ENCODE measurements at regions not wholly inside any gene's neighbourhood (a gene's known extent, or its start where the extent isn't known, plus 50 kb on each side); places are given as distances from the start of the nearest gene placed in this dataset.
"Not testable (repeated sequence)": the region's sequence is repeated elsewhere in the genome, so short reads cannot be mapped to it uniquely, and the experiment has no call there.

DNA sequence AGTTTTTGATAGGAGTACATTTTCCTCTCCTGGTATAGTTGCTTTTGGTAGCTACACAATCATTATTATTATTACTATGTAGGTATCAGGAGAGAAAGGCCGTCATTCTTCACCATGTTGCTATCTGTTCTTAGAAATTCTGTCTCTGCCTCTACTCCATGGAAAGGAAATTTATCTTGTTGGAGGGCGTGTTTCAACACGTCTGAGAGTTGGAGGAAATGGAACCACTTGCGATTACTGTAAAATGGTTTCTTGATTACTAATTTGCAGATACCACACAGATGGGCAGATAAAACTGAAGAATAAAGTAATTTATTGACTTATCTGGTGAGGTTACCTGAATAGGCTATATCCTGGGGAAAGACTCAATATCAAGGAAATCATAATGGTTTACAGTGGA is 488.4 kb downstream of the NR2F2 start:
- DNase-seq (ENCODE audit: low spot score) = no peak

DNA sequence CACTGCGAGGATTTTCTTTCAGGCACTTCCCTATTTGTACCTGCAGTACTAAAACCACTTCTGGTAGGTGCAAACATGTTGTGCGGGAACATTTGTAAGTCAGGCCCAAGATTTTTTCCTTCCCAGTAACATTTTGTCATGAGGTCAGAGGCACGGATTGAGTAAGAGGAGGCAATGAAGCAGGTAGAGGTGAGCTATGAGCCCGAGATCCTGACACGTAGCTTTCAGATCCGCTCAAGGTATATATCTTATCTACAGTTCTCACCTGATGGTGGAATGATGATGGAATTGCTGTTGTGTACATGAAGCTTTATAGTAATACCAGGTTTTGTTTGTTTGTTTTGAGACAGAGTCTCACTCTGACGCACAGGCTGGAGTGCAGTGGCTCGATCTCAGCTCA is 497.5 kb downstream of the NR2F2 start:
- DNase-seq (ENCODE audit: low spot score) = no peak

DNA sequence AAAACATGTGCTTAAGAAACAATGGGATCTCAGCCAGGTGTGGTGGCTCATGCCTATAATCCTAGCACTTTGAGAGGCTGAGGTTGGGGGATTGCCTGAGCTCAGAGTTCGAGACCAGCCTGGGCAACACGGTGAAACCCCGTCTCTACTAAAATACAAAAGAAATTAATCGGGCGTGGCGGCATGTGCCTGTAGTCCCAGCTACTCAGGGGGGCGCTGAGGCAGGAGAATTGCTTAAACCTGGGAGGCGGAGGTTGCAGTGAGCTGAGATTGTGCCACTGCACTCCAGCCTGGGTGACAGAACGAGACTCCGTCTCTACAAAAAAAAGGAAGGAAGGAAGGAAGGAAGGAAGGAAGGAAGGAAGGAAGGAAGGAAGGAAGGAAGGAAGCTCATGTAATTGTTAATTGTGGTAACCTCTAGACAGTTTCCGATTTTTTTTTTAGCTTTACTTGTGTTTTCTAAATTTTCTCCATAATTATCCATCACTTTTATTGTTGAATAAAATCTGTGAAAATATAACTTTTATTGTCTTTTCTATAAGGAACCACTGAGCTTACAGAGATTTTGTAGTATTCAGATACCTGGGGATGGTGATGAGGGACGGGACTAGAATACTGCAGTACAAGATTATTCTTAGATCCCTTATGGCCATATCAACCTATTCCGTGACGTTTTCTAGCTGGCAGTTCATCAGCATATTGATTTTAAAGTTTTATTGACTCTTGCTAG is 506.9 kb downstream of the NR2F2 start:
- DNase-seq (ENCODE audit: low spot score) = no peak

DNA sequence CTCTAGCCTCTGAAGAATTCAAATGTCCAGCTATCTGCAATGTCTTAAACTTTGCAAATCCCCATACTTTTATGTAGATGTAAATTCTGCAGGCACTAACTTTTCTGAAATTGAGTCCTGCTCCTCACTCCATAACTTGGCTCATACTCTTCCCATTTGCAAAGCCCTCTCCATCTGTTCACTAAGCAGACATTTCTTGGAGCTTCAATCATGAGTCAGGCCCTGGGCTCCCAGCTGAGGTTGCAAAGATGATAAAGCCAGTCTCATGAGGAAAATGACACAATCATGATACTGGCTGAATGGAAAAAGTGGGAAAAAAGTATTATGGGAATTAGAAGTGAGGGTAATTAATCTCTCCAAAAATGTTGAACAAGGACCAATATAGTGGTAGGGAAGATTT is 507.6 kb downstream of the NR2F2 start:
- no peak for DNase-seq (ENCODE audit: low spot score)

DNA sequence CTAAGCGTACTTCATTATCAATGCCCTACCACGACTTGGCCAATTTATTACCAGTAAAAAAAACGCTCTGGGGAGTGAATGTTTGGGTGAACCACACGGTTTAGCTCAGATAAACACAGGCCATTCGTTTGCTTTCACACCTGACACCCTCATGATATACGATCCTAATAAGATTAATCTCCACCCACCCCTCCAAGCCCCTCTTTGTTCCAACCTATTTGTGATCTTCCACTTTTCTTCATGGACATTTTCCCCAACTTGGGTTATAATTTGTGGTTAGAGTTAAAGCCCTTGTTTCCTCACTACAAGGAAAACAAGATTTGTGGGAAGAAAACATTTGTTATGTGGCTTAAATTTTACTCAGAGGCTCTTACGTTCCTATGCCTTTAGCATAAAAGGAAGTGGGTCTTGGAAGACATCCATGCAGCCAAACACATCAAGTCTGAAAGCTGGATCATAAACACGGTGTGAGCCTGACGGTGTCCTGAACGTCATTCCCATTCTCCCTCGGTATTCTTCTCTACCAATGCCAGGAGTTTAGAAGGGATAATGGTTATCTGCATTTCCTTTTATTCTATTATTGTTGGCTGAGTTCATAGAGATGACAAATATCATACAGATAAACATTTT is 518.9 kb downstream of the NR2F2 start:
- DNase-seq (ENCODE audit: low spot score) = no peak

DNA sequence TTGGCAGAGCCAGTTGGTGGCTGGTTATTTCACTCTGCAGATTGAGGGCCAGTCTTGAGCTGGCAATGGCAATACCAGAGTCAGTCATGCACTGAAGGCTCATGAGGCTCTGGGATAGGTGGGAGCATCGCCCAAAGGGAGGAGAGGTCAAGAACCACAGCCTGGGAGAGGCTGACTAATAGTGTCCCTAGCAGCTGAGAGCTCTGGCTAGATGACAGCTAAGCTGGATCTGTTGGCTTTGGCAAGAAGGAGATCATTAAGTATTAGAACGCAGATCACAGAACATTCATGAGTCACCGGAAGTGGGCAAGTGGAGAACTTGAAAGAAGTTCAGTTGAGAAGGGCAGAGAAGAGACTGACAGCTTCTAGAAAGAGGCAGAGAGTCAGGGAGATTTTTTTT is 521.1 kb downstream of the NR2F2 start:
- DNase-seq (ENCODE audit: low spot score) = peak; percentile 87

DNA sequence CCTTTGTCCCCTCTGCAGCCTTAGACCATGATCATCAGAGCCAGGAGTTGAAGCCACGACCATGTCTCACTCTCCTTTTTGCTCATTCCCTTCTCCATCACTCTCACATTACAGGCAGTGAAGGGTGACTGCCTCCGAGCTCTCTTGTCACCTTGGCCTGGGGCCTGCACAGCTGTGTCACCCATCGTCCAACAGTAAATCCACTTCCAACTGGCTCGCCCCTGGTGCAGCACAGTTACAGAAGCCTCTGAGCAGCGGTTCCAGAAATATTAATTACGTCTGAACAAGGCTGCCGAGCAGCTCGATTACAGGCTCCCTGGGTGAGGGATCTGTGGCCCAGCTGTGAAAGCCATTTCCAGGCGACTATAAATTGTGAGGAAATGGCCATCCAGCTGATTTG is 528.2 kb downstream of the NR2F2 start:
- no peak for DNase-seq (ENCODE audit: low spot score)

DNA sequence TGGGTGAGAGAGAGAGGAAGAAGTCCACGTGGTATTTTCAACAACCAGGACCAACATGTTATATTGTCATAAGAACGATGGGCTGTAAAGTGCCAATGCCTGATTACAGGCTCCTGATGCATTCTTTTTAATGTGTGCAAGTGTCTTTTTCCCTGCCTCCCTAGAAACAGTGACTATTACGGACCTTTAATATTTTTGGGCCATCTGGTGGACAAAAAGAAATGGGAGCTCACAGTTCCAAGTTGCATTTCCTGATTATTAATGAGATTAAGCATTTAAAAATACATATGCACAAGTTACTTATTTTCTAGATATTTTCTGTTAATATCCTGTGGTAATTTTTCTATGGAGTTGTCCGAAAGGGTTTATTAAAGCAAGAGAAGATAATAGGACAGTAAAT is 530.2 kb downstream of the NR2F2 start:
- no peak for DNase-seq (ENCODE audit: low spot score)

DNA sequence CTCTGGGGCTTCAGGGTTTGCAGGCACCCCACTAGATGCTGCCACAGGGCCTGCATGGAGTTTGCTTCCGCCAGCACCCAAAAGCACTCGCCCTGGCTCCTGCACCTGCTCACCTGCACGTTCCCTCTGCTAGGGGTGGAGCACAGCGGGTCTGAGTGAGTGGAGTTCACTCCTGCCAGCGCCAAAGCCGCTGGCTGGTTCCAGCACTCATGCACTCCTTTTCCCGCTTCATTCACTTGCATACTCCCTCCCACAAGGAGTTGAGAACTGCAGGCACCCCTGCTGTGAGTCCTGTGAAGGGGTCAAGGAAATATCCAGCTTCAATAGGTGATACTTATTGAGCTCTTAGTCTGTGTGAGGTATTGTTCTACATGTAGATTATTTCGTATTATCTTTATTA is 537.5 kb downstream of the NR2F2 start:
- no peak for DNase-seq (ENCODE audit: low spot score)

DNA sequence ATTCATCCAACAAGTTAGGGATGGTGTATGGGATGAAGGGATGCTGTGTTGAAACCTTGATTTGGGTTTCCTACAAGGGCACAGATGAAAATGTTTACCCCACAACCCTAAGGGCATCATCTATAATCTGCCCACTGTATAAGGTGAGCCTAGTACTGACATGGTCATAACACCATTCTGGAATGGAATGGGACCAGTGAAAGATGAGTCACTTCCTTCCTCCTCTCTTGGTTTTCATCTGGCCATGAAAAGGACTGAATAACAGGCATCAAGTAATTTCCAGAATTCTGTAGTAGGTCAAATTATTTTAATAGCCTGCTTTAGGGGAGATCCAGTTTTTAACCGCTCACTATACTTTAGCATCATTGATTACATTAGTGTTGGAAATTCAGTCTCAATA is 538.6 kb downstream of the NR2F2 start:
- DNase-seq (ENCODE audit: low spot score) = peak; percentile 75

DNA sequence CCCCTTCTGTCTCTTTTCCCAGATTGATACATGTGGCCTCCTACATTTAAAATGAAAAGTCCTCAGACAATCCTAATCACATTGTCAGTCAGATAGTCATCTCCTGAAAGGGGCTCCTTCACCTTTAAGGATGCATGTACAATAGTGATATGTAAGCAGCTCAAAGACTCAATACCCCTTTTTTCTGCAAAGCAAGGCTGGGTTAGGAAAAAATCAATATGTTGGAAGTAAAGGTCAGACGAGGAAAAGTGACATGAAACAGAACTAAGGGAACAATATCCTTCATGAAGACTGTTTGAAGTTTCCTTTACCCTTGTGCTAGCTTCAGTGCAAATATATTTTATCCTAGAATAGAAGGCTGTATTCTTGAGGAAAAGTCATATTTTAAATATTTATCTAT is 539.3 kb downstream of the NR2F2 start:
- no peak for DNase-seq (ENCODE audit: low spot score)

DNA sequence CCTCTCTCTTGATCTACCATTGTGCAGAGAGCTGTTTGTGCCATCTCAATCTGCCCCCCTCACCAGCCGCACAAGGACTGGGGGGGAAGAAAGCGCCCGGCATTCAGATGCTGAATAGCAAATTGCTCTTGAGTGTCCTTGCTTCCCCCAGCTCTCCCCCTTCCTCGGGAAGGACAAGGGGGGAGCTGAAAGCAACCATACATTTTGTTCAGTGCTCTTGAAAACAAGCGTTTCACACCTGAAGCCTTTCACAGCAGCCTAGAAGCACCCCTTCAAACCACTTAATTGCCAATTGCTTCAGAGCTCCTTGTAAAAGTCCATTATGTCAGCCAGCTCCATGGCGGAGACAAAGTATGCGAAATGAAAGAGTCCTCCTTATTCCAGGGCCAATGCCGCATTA is 540.1 kb downstream of the NR2F2 start:
- DNase-seq (ENCODE audit: low spot score) = no peak

DNA sequence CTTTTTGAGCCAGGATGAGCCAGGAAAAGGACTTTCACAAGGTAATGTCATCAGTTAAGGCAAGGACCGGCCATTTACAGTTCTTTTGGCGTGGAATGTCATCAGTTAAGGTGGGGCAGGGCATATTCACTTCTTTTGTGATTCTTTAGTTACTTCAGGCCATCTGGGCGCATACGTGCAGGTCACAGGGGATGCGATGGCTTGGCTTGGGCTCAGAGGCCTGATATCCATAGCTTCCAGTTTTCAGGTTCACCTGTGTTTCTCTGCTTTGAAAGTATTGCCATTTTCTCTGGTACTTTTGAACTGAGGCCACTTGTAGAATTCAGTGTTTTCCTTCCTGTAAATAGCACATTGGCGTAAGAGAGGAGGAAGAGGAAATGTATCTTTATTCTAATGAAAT is 546.9 kb downstream of the NR2F2 start:
- DNase-seq (ENCODE audit: low spot score) = not testable (repeated sequence)

DNA sequence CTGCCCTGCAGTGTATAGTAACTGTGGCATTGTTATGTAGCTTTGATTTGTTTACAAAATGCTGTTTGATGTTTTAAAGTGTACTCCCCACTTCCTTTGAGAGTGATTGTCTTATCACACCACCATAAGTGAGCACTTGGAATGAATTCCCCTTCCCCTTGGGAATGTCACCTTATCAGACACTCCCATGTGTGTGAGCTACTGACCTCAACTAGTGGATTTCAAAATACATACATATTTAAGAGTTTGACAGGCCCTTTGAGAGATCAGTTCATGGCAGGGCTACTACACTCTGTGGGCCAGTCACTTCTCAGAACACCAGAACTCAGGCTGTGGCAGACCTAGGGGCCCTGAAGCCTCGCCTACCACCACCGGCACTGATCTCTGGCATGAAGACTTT is 547.6 kb downstream of the NR2F2 start:
- DNase-seq (ENCODE audit: low spot score) = no peak

DNA sequence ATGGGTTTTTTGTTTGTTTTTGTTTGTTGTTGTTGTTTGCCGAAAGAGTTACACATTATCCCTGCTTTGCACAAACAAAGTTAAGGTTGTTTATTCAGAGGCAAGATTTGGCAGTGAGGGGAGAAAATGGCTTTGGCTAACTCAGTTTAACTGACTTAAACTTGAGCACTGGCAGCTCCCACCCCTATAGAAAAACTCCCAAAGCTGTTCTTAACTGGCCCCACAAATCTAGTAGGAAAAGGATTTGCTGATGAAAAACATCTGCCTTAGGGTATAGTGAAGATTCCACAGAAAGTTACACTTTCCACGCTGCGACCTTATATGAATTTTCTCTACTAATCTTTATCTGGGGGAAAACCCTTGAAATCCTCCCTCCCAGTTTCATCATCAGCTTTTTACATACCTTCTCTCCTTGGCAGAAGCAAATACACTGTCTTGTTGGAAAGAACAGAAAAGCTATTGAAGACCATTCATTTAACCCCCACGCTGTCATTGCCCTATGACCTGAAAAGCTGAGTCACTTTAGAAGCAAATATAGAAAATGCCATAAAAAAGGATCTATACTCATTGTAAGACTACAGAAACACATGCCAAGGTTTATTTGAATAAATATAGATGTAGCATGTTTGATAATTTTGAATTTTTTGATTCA is 551.7 kb downstream of the NR2F2 start:
- DNase-seq (ENCODE audit: low spot score) = peak; percentile 78

DNA sequence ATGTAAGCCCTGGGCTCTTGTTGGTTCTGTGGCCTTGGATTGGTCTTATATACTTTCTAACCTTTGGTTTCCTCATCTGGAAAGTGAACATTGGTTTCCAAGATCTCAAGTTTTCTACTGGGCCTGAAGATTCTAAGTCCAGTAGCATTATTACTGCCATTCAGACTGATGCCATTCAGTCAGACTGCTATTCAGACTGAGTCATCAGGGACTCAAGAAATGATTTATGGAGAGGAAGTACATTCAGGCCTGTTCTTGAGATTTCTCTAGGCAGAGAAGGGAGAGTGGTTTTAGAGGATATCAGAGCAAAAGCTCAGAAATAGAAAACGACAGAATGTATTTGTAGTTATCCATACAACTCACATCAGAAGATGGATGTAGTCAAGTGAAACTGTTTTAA is 557.2 kb downstream of the NR2F2 start:
- DNase-seq (ENCODE audit: low spot score) = peak; percentile 58

DNA sequence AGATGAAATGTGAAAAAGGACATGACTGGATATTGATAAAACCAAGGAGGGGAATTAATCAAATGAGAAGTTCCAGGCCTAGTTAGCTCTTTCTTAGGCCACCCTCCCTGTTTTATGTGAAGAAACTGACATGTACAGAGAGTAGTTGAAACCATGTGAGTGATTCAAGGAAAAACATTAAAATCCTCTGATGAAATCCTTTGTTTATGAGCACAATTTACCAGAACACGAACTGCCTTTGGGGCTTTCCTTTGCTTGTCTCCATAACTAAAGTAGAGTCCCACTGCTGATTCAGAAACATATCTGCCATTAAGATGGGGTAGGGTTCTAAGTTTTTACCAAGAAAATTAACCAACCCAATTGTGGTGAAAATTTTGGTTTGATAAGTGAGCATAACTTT is 558.3 kb downstream of the NR2F2 start:
- DNase-seq (ENCODE audit: low spot score) = no peak

DNA sequence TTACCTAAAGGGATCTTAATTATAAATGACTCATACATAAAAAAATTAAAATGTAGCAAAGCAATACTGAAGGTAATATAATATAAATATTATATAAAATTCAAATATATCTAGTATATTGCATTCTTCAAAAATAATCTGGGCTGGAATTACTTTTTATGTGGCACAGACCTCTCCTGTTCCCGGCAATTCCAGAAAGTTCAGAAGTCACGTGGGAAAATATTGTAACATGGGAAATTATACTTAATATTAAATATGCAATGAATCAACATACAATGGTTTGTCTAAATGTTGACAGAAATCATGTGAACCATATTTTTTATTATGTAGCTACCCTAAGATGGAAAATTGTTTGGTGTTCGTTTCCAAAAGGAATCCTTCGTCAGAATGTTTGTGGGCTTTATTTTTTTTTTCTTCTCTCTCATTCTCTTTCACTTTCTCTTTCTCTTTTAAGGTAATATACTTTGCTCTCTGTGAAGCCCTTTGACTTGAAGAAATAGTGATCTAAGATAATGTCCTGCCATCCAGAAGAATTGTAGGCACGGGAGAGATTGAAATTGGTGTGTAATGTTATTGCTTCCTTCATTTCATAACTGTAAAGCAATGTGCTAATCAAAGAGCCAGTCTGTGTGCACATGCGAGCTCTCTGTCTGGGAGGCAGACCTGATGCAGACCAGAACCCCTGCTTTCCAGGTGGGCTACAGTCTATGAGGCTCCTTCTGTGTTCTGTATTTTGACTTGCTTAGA is 559.4 kb downstream of the NR2F2 start:
- no peak for DNase-seq (ENCODE audit: low spot score)

DNA sequence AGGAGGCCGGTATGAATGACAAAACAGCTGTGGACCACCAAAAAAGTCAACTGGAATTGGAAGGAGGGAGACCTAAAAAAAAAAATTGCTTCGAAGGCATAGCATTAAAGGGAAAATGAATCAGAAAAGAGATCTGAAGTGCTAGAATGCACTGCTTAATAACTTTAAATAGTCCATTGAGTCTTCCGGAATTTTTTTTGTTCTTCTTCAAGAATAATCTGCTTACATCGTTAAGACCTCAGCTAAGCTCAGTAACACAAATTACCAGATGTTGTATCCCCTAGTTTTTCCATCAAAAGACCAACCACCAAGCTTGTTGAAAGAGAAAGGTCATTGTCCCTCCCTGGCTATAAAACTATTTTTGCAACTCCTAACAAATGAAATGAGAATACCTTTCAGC is 560.5 kb downstream of the NR2F2 start:
- no peak for DNase-seq (ENCODE audit: low spot score)

DNA sequence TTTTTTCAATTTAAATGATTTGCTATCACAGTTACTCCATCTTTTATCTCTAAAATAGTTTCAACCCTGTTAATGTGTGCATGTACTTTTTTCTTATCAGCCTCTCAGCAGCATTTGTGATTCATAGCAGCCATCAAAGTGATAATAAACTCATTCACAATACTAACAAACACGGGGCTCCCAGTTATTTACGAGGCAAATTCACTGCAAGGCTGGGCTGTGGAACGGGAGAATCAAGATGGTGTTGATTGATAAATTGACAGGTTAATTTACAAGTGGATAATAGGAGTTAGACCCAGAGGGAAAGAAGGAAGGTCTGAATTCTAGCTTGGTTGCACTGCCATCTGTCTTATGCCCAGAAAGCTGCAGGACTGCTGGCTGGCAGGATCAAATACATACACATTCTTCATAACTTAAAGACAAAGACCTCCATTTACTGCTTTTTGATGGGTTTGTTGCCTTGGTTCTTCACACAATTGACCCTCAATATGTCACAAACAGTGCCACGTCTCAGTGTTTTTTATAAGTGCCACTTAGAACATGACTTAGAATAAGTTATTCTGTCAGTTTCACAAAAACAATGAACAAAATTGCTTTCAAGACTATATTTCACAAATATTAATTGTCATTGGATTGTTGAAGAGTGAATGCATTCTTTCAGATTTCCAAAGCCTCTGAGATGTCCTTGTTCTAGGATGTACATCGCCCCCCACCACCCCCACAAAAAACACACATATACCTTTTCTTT is 562.8 kb downstream of the NR2F2 start:
- peak; percentile 81 for DNase-seq (ENCODE audit: low spot score)

DNA sequence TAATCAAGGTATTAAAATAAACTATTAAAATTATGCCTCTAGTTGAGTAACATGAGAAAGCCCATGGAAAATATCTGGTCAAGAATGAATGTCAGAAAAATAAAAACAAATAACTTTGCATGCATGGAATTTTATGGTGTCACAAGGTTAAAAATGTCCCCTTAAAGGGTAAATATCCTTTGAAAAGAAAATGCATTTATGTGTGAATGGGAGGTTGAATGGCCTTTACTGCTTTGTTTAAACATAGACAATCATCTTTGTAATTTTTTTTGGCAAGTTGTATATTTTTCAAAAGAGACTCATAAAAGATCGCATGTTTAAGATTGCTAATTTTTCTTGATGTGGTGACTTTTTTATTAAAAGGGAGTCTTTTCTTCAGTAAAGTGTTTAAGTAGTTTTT is 564.2 kb downstream of the NR2F2 start:
- DNase-seq (ENCODE audit: low spot score) = no peak

DNA sequence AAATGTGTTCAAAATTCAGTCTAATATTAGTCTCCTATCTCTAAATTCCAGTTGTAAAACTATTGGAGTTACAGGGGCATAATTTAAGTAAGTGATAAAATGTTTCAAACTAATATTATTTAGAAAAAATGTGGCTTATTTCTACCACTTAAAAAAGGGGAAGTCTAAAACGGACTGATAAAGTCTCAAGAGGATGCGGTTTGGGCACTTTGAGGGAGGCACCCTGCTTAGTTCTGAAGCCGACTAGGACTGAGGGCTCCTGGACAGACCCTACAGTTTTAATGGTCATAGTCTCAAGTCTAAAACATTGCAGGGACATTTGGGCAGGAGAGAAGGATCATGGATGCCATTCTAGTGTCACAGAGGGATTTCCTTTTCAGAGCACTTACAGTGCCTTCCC is 566.3 kb downstream of the NR2F2 start:
- no peak for DNase-seq (ENCODE audit: low spot score)

Measured in COLO829 (cell line).